IMR-90 (cell line): ENCODE measurements at regions not wholly inside any gene's neighbourhood (a gene's known extent, or its start where the extent isn't known, plus 50 kb on each side); places are given as distances from the start of the nearest gene placed in this dataset.
A peak's percentile ranks its signal among the peaks of the same experiment; 100 is the strongest.

Source experiments
- ATAC-seq: fragments of 200-7000 bp; cut with Tn5 transposase; 2 replicates; pipeline ENCODE4 v1.9.1; 2020; ENCODE audit warnings: low read depth, mild to moderate bottlenecking, moderate library complexity
- BruUV-seq: library from RNA; stranded (reverse); fragments of 400-500 nt; replicated peaks from 2 replicates; lab custom pipeline; 2021; lab: Mats Ljungman, UMichigan
- CTCF ChIA-PET: fragments of 300-600 bp; formaldehyde crosslinking; extraction: SDS; loops from one replicate; lab custom pipeline; 2021; ENCODE audit warnings: antibody characterized with exemption; lab: Yijun Ruan, JAX
- POLR2A ChIA-PET: fragments of 300-600 bp; sonication (Branson Sonifier 250); formaldehyde crosslinking; loops from one replicate; lab custom pipeline; 2022; ENCODE audit warnings: antibody characterized with exemption; ENCODE audit not compliant: unreplicated experiment; lab: Charles Lee
- DNase-seq: peaks from one replicate; pipeline ENCODE4 v3.0.0; 2013
- H2AFZ ChIP-seq: replicated peaks from 2 replicates; pipeline ENCODE3; 2013; ENCODE audit warnings: low read length, mild to moderate bottlenecking; ENCODE audit not compliant: poor library complexity
- H2AK5ac ChIP-seq: 2 replicates; pipeline ENCODE4 v1.6.1; 2013; ENCODE audit warnings: low read depth, low read length, inconsistent platforms
- H2AK9ac ChIP-seq: replicated peaks from 2 replicates; pipeline ENCODE3; 2013; ENCODE audit warnings: mild to moderate bottlenecking, low read depth, low read length, moderate library complexity; ENCODE audit not compliant: poor library complexity
- H2BK120ac ChIP-seq: 2 replicates; pipeline ENCODE4 v1.6.1; 2013; ENCODE audit warnings: low read depth, low read length, inconsistent platforms
- H2BK15ac ChIP-seq: 3 replicates; pipeline ENCODE4 v1.6.1; 2013; ENCODE audit warnings: low read depth, low read length, inconsistent platforms
- H2BK20ac ChIP-seq: 2 replicates; pipeline ENCODE4 v1.6.1; 2013; ENCODE audit warnings: low read depth, mild to moderate bottlenecking, inconsistent platforms, low read length, moderate library complexity
- H2BK5ac ChIP-seq: 2 replicates; pipeline ENCODE4 v1.6.1; 2013; ENCODE audit warnings: mild to moderate bottlenecking, low read depth, low read length, inconsistent platforms; ENCODE audit not compliant: poor library complexity, severe bottlenecking
- H3K14ac ChIP-seq: replicated peaks from 2 replicates; pipeline ENCODE4 v1.6.1; 2013; ENCODE audit warnings: low read depth, low read length, inconsistent platforms
- H3K18ac ChIP-seq: 2 replicates; pipeline ENCODE4 v1.6.1; 2013; ENCODE audit warnings: low read depth, low read length, control low read depth
- H3K23ac ChIP-seq: 2 replicates; pipeline ENCODE4 v1.6.1; 2013; ENCODE audit warnings: low read depth, low read length, inconsistent platforms
- H3K27ac ChIP-seq: 2 replicates; pipeline ENCODE4 v1.5.1; 2013; ENCODE audit warnings: mild to moderate bottlenecking, control low read depth, low read length; ENCODE audit not compliant: insufficient read depth
- H3K27me3 ChIP-seq: 2 replicates; pipeline ENCODE4 v1.6.1; 2013; ENCODE audit warnings: low read length; ENCODE audit not compliant: control insufficient read depth, insufficient read depth
- H3K36me3 ChIP-seq: 2 replicates; pipeline ENCODE4 v1.6.1; 2013; ENCODE audit warnings: low read length, mixed read lengths; ENCODE audit not compliant: control insufficient read depth, insufficient read depth
- H3K4ac ChIP-seq: 2 replicates; pipeline ENCODE4 v1.6.1; 2013; ENCODE audit warnings: low read depth, low read length, inconsistent platforms
- H3K4me1 ChIP-seq: 2 replicates; pipeline ENCODE4 v1.6.1; 2013; ENCODE audit warnings: low read length, mixed read lengths; ENCODE audit not compliant: control insufficient read depth, insufficient read depth
- H3K4me2 ChIP-seq: 2 replicates; pipeline ENCODE4 v1.6.1; 2013; ENCODE audit warnings: low read depth, mild to moderate bottlenecking, control low read depth, low read length, moderate library complexity
- H3K4me3 ChIP-seq: 2 replicates; pipeline ENCODE4 v1.5.1; 2013; ENCODE audit warnings: low read depth, mild to moderate bottlenecking, control low read depth, low read length, moderate library complexity; ENCODE audit not compliant: insufficient read depth
- H3K56ac ChIP-seq: 2 replicates; pipeline ENCODE4 v1.6.1; 2013; ENCODE audit warnings: low read length, inconsistent platforms; ENCODE audit not compliant: insufficient read depth; ENCODE audit errors: extremely low read depth
- H3K79me1 ChIP-seq, 2 experiments: 2 replicates each; pipeline ENCODE4 v1.6.1; 2013; ENCODE audit warnings: low read length in 2 of 2, inconsistent platforms in 1 of 2, low read depth in 1 of 2
- H3K9ac ChIP-seq: 2 replicates; pipeline ENCODE4 v1.6.1; 2013; ENCODE audit warnings: low read depth, low read length, control low read depth
- H3K9me1 ChIP-seq: 2 replicates; pipeline ENCODE4 v1.6.1; 2013; ENCODE audit warnings: low read length, inconsistent platforms; ENCODE audit not compliant: insufficient read depth
- H3K9me3 ChIP-seq: 2 replicates; pipeline ENCODE4 v1.6.1; 2013; ENCODE audit warnings: low read length; ENCODE audit not compliant: control insufficient read depth, insufficient read depth
- H4K20me1 ChIP-seq: 2 replicates; pipeline ENCODE4 v1.6.1; 2013; ENCODE audit warnings: low read length, inconsistent platforms; ENCODE audit not compliant: insufficient read depth
- H4K5ac ChIP-seq: 2 replicates; pipeline ENCODE4 v1.6.1; 2013; ENCODE audit warnings: mild to moderate bottlenecking, low read depth, low read length, control low read depth
- H4K8ac ChIP-seq, 2 experiments: 2 replicates each; pipeline ENCODE4 v1.6.1; 2013; ENCODE audit warnings: low read depth in 2 of 2, low read length in 2 of 2, control low read depth in 1 of 2, inconsistent platforms in 1 of 2
- H4K91ac ChIP-seq: 2 replicates; pipeline ENCODE4 v1.6.1; 2013; ENCODE audit warnings: low read depth, low read length, inconsistent platforms; ENCODE audit not compliant: insufficient read depth
- BHLHE40 ChIP-seq: fragments of 150-350 bp; IDR thresholded peaks from 2 replicates; pipeline ENCODE4 v1.6.1; 2016; ENCODE audit warnings: mild to moderate bottlenecking, low read depth, low read length
- CHD1 ChIP-seq: IDR thresholded peaks from 2 replicates; pipeline ENCODE4 v1.6.1; 2012; ENCODE audit warnings: low read depth, low read length, improper control_type of control experiment
- CTCF ChIP-seq: conservative IDR thresholded peaks from 2 replicates; pipeline ENCODE4 v1.5.1; 2012; ENCODE audit warnings: mild to moderate bottlenecking, low read depth, low read length, improper control_type of control experiment
- FOS ChIP-seq: fragments of 150-350 bp; IDR thresholded peaks from 2 replicates; pipeline ENCODE4 v1.6.1; 2016; ENCODE audit warnings: low read depth, low read length
- MAFK ChIP-seq: IDR thresholded peaks from 2 replicates; pipeline ENCODE4 v1.6.1; 2012; ENCODE audit warnings: low read depth, low read length, improper control_type of control experiment
- MAZ ChIP-seq: IDR thresholded peaks from 2 replicates; pipeline ENCODE4 v1.6.1; 2012; ENCODE audit warnings: low read depth, mild to moderate bottlenecking, low read length, improper control_type of control experiment, moderate library complexity, borderline replicate concordance
- NFE2L2 ChIP-seq: fragments of 150-350 bp; IDR thresholded peaks from 2 replicates; pipeline ENCODE4 v1.6.1; 2016; ENCODE audit warnings: low read depth, mild to moderate bottlenecking, low read length
- POLR2A ChIP-seq: IDR thresholded peaks from 2 replicates; pipeline ENCODE4 v1.6.1; 2012; ENCODE audit warnings: mild to moderate bottlenecking, low read depth, low read length
- RCOR1 ChIP-seq: IDR thresholded peaks from 2 replicates; pipeline ENCODE4 v1.6.1; 2012; ENCODE audit warnings: mild to moderate bottlenecking, low read length, improper control_type of control experiment; ENCODE audit not compliant: insufficient replicate concordance
- RFX5 ChIP-seq: IDR thresholded peaks from 2 replicates; pipeline ENCODE4 v1.8.0; 2012; ENCODE audit warnings: low read depth, mild to moderate bottlenecking, low read length, moderate library complexity
- SMC3 ChIP-seq: fragments of 150-350 bp; IDR thresholded peaks from 2 replicates; pipeline ENCODE4 v1.6.1; 2016; ENCODE audit warnings: low read depth, mild to moderate bottlenecking, antibody characterized with exemption, low read length, moderate library complexity
- USF2 ChIP-seq: fragments of 150-350 bp; IDR thresholded peaks from 2 replicates; pipeline ENCODE4 v1.6.1; 2017; ENCODE audit warnings: mild to moderate bottlenecking, antibody characterized with exemption, low read length, low read depth
- WGBS, 2 experiments: methylation state at CpG; one replicate each; pipeline versions ENCODE4 v1.1.5 to v1.1.7; 2013; ENCODE audit warnings: missing lambda C conversion rate in 2 of 2; ENCODE audit not compliant: insufficient read length in 1 of 2; ENCODE audit errors: extremely low coverage in 2 of 2; 5-methylcytosine and 5-hydroxymethylcytosine counted together
- dilution Hi-C: fragments of 300-500 bp; cut with HindIII; formaldehyde crosslinking; loops from one replicate; pipeline ENCODE4 v1.14.3; 2018; ENCODE audit warnings: low sequenced_read_pairs; ENCODE audit not compliant: unreplicated experiment
- in situ Hi-C: fragments of 300-500 bp; cut with MboI; formaldehyde crosslinking; loops from 3 replicates; pipeline ENCODE4 v1.14.3; 2019; ENCODE audit warnings: low sequenced_read_pairs, inconsistent platforms, mixed read lengths
- intact Hi-C: fragments of 100-400 bp; cut with micrococcal nuclease; formaldehyde crosslinking; loops from 2 replicates; pipeline ENCODE4 v1.10.0; 2022

- no peak overlapping the region for H3K56ac ChIP-seq
- peak overlapping the region; percentile 98 for H2BK20ac ChIP-seq
- in situ Hi-C loops (no loop called here), intact Hi-C loops (no loop called here), dilution Hi-C loops (no loop called here)
- CTCF ChIA-PET = no interaction called here
- POLR2A ChIA-PET = no interaction called here
- TF ChIP-seq MAFK (no peak), BHLHE40 (no peak), RFX5 (no peak), CTCF (no peak), SMC3 (no peak), MAZ (no peak), NFE2L2 (no peak), RCOR1 (no peak), CHD1 (no peak), POLR2A (no peak), FOS (no peak), USF2 (no peak)
- H4K20me1 ChIP-seq = no peaks in the 10 kb centered on the region
- peak overlapping the region; percentile 31 to 89; a peak in 2 of 4 replicates for H4K8ac ChIP-seq
- peak overlapping the region; percentile 39 for H2BK5ac ChIP-seq
- no peaks in the 10 kb centered on the region for H3K27me3 ChIP-seq
- H2BK120ac ChIP-seq = peak overlapping the region; percentile 95
- H3K9ac ChIP-seq = no peak overlapping the region
- no peak overlapping the region for H3K4me3 ChIP-seq
- peak overlapping the region; percentile 97; the same call in 1 of the 2 replicates for H3K18ac ChIP-seq
- H2AK9ac ChIP-seq = no peak overlapping the region
- H4K5ac ChIP-seq = peak overlapping the region; percentile 15; the same call in 1 of the 2 replicates
- ATAC-seq = no peak
- H3K4ac ChIP-seq = peak overlapping the region; percentile 97; the same call in 1 of the 2 replicates
- no peaks in the 10 kb centered on the region for H3K79me1 ChIP-seq
- no peaks in the 10 kb centered on the region for H3K36me3 ChIP-seq
- no peak for DNase-seq
- no peaks in the 10 kb centered on the region for H3K9me3 ChIP-seq
- peak overlapping the region; percentile 65; the same call in 2 of the 3 replicates for H2BK15ac ChIP-seq
- BruUV-seq = no TSS peak
- peak overlapping the region; percentile 81; the same call in 1 of the 2 replicates for H3K14ac ChIP-seq
- no peak overlapping the region for H3K4me2 ChIP-seq
- 0 out of 2 replicates have a peak overlapping the region, but pooled peaks have one; percentile 23 for H2AK5ac ChIP-seq
- WGBS, 2 experiments = no CpG with 5 or more reads among the region's 2 CpGs
- H3K23ac ChIP-seq = 0 out of 2 replicates have a peak overlapping the region, but pooled peaks have one; percentile 29
- H3K27ac ChIP-seq = no peak overlapping the region
- H4K91ac ChIP-seq = peak overlapping the region; percentile 99
- peaks cover 17% of the 10 kb centered on the region for H3K4me1 ChIP-seq
- peaks cover 12% of the 10 kb centered on the region; the same call in 1 of the 2 replicates for H3K9me1 ChIP-seq
- no peak overlapping the region for H2AFZ ChIP-seq
Observed at GRCh38 chr11:87443707-87444106, 406.0 kb downstream of the TMEM135 start.
